ENCODE measurements at regions not wholly inside any gene's neighbourhood (a gene's known extent, or its start where the extent isn't known, plus 50 kb on each side); places are given as distances from the start of the nearest gene placed in this dataset.

- no peaks in the 10 kb centered on the region for H3K4me1 ChIP-seq (ENCODE audit: control insufficient read depth, insufficient read depth, low read length)
- in situ Hi-C loops (cut with HindIII; ENCODE audit: low pct_unique_long_range_greater_than_20kb, low sequenced_read_pairs) (no loop called here), intact Hi-C loops (cut with micrococcal nuclease; ENCODE audit: unreplicated experiment) (no loop called here)
- H3K4me3 ChIP-seq (ENCODE audit: low read depth in 2 of 2, low read length in 2 of 2), result no peak overlapping the region
- H3K9me3 ChIP-seq (ENCODE audit: control insufficient read depth, insufficient read depth, low read depth, low read length), result no peaks in the 10 kb centered on the region
- H3K27ac ChIP-seq (ENCODE audit: low read length), result no peak overlapping the region
- ChIA-PET POLR2A (no interaction called here), CTCF (no interaction called here)
- no TSS peak for BruUV-seq (replicated peaks)
- TF ChIP-seq CTCF (IDR thresholded peaks at IDR 0.05) (no peak), POLR2AphosphoS5 (IDR thresholded peaks at IDR 0.05; ENCODE audit: low read depth, low read length) (no peak), SIN3A (IDR thresholded peaks at IDR 0.05; ENCODE audit: borderline replicate concordance, insufficient read depth, low read depth, low read length) (no peak), TCF7L2 (IDR thresholded peaks at IDR 0.05; ENCODE audit: low read depth, low read length) (no peak)
- TF ChIP-seq, protein P1, sequence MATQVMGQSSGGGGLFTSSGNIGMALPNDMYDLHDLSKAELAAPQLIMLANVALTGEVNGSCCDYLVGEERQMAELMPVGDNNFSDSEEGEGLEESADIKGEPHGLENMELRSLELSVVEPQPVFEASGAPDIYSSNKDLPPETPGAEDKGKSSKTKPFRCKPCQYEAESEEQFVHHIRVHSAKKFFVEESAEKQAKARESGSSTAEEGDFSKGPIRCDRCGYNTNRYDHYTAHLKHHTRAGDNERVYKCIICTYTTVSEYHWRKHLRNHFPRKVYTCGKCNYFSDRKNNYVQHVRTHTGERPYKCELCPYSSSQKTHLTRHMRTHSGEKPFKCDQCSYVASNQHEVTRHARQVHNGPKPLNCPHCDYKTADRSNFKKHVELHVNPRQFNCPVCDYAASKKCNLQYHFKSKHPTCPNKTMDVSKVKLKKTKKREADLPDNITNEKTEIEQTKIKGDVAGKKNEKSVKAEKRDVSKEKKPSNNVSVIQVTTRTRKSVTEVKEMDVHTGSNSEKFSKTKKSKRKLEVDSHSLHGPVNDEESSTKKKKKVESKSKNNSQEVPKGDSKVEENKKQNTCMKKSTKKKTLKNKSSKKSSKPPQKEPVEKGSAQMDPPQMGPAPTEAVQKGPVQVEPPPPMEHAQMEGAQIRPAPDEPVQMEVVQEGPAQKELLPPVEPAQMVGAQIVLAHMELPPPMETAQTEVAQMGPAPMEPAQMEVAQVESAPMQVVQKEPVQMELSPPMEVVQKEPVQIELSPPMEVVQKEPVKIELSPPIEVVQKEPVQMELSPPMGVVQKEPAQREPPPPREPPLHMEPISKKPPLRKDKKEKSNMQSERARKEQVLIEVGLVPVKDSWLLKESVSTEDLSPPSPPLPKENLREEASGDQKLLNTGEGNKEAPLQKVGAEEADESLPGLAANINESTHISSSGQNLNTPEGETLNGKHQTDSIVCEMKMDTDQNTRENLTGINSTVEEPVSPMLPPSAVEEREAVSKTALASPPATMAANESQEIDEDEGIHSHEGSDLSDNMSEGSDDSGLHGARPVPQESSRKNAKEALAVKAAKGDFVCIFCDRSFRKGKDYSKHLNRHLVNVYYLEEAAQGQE (IDR thresholded peaks at IDR 0.05; ENCODE audit: insufficient read depth in 1 of 2, low read depth in 2 of 2, low read length in 1 of 2), result no peak
- ATAC-seq (no peak), DNase-seq (ENCODE audit: low read depth, low spot score) (no peak)
- no peaks in the 10 kb centered on the region for H3K36me3 ChIP-seq (ENCODE audit: control insufficient read depth, insufficient read depth, low read length)
- H3K27me3 ChIP-seq (ENCODE audit: control insufficient read depth, insufficient read depth, low read length), result no peaks in the 10 kb centered on the region
Observed at GRCh38 chr11:113634940-113635575, 71.0 kb downstream of the TMPRSS5 start.

GRCh38 chr11:113632981-113633380 is 73.1 kb downstream of the TMPRSS5 start:
- in situ Hi-C loops (cut with HindIII; ENCODE audit: low pct_unique_long_range_greater_than_20kb, low sequenced_read_pairs) (no loop called here), intact Hi-C loops (cut with micrococcal nuclease; ENCODE audit: unreplicated experiment) (no loop called here)
- Histone ChIP-seq H3K9me3 (ENCODE audit: control insufficient read depth, insufficient read depth, low read depth, low read length) (no peaks in the 10 kb centered on the region), H3K4me3 (ENCODE audit: low read depth in 2 of 2, low read length in 2 of 2) (no peak overlapping the region), H3K27ac (ENCODE audit: low read length) (no peak overlapping the region), H3K27me3 (ENCODE audit: control insufficient read depth, insufficient read depth, low read length) (no peaks in the 10 kb centered on the region), H3K36me3 (ENCODE audit: control insufficient read depth, insufficient read depth, low read length) (no peaks in the 10 kb centered on the region), H3K4me1 (ENCODE audit: control insufficient read depth, insufficient read depth, low read length) (no peaks in the 10 kb centered on the region)
- ATAC-seq, result no peak
- ChIA-PET POLR2A (no interaction called here), CTCF (no interaction called here)
- DNase-seq (ENCODE audit: low read depth, low spot score), result no peak
- TF ChIP-seq TCF7L2 (IDR thresholded peaks at IDR 0.05; ENCODE audit: low read depth, low read length) (no peak), SIN3A (IDR thresholded peaks at IDR 0.05; ENCODE audit: borderline replicate concordance, insufficient read depth, low read depth, low read length) (no peak), CTCF (IDR thresholded peaks at IDR 0.05) (no peak), POLR2AphosphoS5 (IDR thresholded peaks at IDR 0.05; ENCODE audit: low read depth, low read length) (no peak)
- TF ChIP-seq, protein P1 (IDR thresholded peaks at IDR 0.05; ENCODE audit: insufficient read depth in 1 of 2, low read depth in 2 of 2, low read length in 1 of 2), result no peak
- no TSS peak for BruUV-seq (replicated peaks)
